ENCODE measurements at regions not wholly inside any gene's neighbourhood (a gene's known extent, or its start where the extent isn't known, plus 50 kb on each side); places are given as distances from the start of the nearest gene placed in this dataset.

- no peak for DNase-seq (ENCODE audit: low read depth, low spot score)
- Histone ChIP-seq H3K4me3 (ENCODE audit: low read depth, low read length) (no peak overlapping the region), H3K9me3 (ENCODE audit: control insufficient read depth, insufficient read depth, low read length) (no peaks in the 10 kb centered on the region), H3K27me3 (ENCODE audit: control insufficient read depth, insufficient read depth, low read length) (no peaks in the 10 kb centered on the region), H3K27ac (ENCODE audit: low read depth, low read length) (no peak overlapping the region)
- CTCF ChIA-PET, result no interaction called here
- TF ChIP-seq CTCF (IDR thresholded peaks at IDR 0.05; ENCODE audit: low read depth, low read length), result no peak
- POLR2A ChIA-PET, result no interaction called here
These were observed 247.6 kb upstream of the MIR17HG start for GRCh38 chr13:91099877-91100276.

- Histone ChIP-seq H3K27me3 (ENCODE audit: control insufficient read depth, insufficient read depth, low read length) (no peaks in the 10 kb centered on the region), H3K9me3 (ENCODE audit: control insufficient read depth, insufficient read depth, low read length) (no peaks in the 10 kb centered on the region), H3K4me3 (ENCODE audit: low read depth, low read length) (no peak overlapping the region), H3K27ac (ENCODE audit: low read depth, low read length) (no peak overlapping the region)
- POLR2A ChIA-PET, result no interaction called here
- CTCF ChIA-PET, result no interaction called here
- TF ChIP-seq CTCF (IDR thresholded peaks at IDR 0.05; ENCODE audit: low read depth, low read length), result no peak
- DNase-seq (ENCODE audit: low read depth, low spot score), result no peak
These were observed 246.5 kb upstream of the MIR17HG start for GRCh38 chr13:91100944-91101343.

GRCh38 chr13:91101381-91101780 is 246.1 kb upstream of the MIR17HG start:
- DNase-seq (ENCODE audit: low read depth, low spot score), result no peak
- POLR2A ChIA-PET, result no interaction called here
- Histone ChIP-seq H3K4me3 (ENCODE audit: low read depth, low read length) (no peak overlapping the region), H3K9me3 (ENCODE audit: control insufficient read depth, insufficient read depth, low read length) (no peaks in the 10 kb centered on the region), H3K27ac (ENCODE audit: low read depth, low read length) (no peak overlapping the region), H3K27me3 (ENCODE audit: control insufficient read depth, insufficient read depth, low read length) (no peaks in the 10 kb centered on the region)
- no peak for TF ChIP-seq CTCF (IDR thresholded peaks at IDR 0.05; ENCODE audit: low read depth, low read length)
- CTCF ChIA-PET, result no interaction called here

- Histone ChIP-seq H3K4me3 (ENCODE audit: low read depth, low read length) (no peak overlapping the region), H3K27ac (ENCODE audit: low read depth, low read length) (no peak overlapping the region), H3K27me3 (ENCODE audit: control insufficient read depth, insufficient read depth, low read length) (no peaks in the 10 kb centered on the region), H3K9me3 (ENCODE audit: control insufficient read depth, insufficient read depth, low read length) (no peaks in the 10 kb centered on the region)
- CTCF ChIA-PET, result no interaction called here
- no peak for DNase-seq (ENCODE audit: low read depth, low spot score)
- POLR2A ChIA-PET, result no interaction called here
- no peak for TF ChIP-seq CTCF (IDR thresholded peaks at IDR 0.05; ENCODE audit: low read depth, low read length)
These were observed 242.2 kb upstream of the MIR17HG start for GRCh38 chr13:91105270-91105669.

GRCh38 chr13:91106565-91106964 is 240.9 kb upstream of the MIR17HG start:
- CTCF ChIA-PET, result no interaction called here
- no peak for DNase-seq (ENCODE audit: low read depth, low spot score)
- Histone ChIP-seq H3K27ac (ENCODE audit: low read depth, low read length) (no peak overlapping the region), H3K4me3 (ENCODE audit: low read depth, low read length) (no peak overlapping the region), H3K9me3 (ENCODE audit: control insufficient read depth, insufficient read depth, low read length) (no peaks in the 10 kb centered on the region), H3K27me3 (ENCODE audit: control insufficient read depth, insufficient read depth, low read length) (no peaks in the 10 kb centered on the region)
- POLR2A ChIA-PET, result no interaction called here
- TF ChIP-seq CTCF (IDR thresholded peaks at IDR 0.05; ENCODE audit: low read depth, low read length), result no peak

Data from AG04450 (cell line).